Muscle layer of duodenum (tissue), 2 donors: ENCODE measurements at regions not wholly inside any gene's neighbourhood (a gene's known extent, or its start where the extent isn't known, plus 50 kb on each side); places are given as distances from the start of the nearest gene placed in this dataset.
"Not testable (repeated sequence)": the region's sequence is repeated elsewhere in the genome, so short reads cannot be mapped to it uniquely, and the experiment has no call there.

ENCODE experiments used
- H3K27ac ChIP-seq: one replicate; pipeline ENCODE4 v1.7.0; 2013; ENCODE audit warnings: mild to moderate bottlenecking, low read length
- H3K27me3 ChIP-seq: one replicate; pipeline ENCODE4 v1.7.0; 2013; ENCODE audit warnings: low read depth, mild to moderate bottlenecking, control low read depth, low read length
- H3K36me3 ChIP-seq, 2 donors: one replicate each; pipeline ENCODE4 v1.7.0; 2013; ENCODE audit warnings: low read length in 2 of 2, control low read depth in 1 of 2, mild to moderate bottlenecking in 1 of 2; ENCODE audit not compliant: insufficient read depth in 2 of 2, control insufficient read depth in 1 of 2
- H3K4me1 ChIP-seq, 2 donors: one replicate each; pipeline ENCODE4 v1.7.0; 2013; ENCODE audit warnings: low read length in 2 of 2, mild to moderate bottlenecking in 2 of 2, control low read depth in 1 of 2, moderate library complexity in 1 of 2; ENCODE audit not compliant: insufficient read depth in 2 of 2, control insufficient read depth in 1 of 2
- H3K4me3 ChIP-seq, 2 donors: one replicate each; pipeline ENCODE4 v1.7.0; 2013; ENCODE audit warnings: low read length in 2 of 2, low read depth in 1 of 2, mild to moderate bottlenecking in 1 of 2
- H3K9me3 ChIP-seq, 2 donors: one replicate each; pipeline ENCODE4 v1.7.0; 2013; ENCODE audit warnings: low read length in 2 of 2, control low read depth in 1 of 2, mild to moderate bottlenecking in 1 of 2; ENCODE audit not compliant: control insufficient read depth in 1 of 2
- donor health status: healthy.

DNA sequence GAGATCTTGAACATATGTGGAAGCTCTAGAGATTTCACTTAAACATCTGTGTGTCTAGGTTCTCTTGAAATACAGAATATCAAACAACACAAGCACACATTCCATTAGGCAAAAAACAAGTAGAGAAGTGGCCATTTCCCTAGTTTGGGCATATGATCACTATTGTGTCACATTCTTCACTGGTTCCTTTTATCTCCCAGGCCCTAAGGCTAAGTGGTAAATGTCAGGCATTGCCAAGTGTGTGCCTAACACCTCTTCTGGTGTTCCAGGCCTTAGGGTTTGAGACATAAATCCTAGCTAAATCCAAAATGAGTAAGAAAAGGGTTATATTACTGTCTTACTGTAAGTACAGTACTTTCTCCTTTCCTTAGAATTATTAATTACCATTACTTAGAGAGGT is 880.1 kb downstream of the PDCD6IP start:
- Histone ChIP-seq H3K36me3 (no peaks in the 10 kb centered on the region), H3K27me3 (no peaks in the 10 kb centered on the region), H3K9me3 (no peaks in the 10 kb centered on the region), H3K27ac (no peak overlapping the region), H3K4me1 (no peaks in the 10 kb centered on the region), H3K4me3 (no peak overlapping the region)

- not testable (repeated sequence) for H3K36me3 ChIP-seq, H3K27me3 ChIP-seq, H3K4me1 ChIP-seq, H3K27ac ChIP-seq, H3K4me3 ChIP-seq, H3K9me3 ChIP-seq
These were observed 880.6 kb downstream of the PDCD6IP start for GRCh38 chr3:34679055-34679454.

DNA sequence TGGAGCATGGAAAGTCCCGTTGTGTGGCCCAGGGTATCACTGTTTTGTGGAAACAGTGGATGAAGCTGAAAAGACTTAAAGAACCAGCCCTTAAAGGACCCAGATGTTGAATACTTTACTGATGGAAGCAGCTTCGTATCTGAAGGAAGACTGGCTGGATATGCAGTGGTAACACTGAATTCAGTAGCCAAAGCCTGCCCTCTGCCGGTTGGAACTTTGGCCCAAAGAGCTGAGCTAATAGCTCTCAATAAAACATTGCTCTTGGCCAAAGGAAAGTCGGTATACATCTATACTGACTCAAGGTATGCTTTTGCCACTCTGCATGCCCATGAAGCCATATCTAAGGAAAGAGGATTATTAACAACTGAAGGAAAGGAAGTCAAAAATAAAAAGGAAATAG is 885.4 kb downstream of the PDCD6IP start:
- H3K4me1 ChIP-seq = no peaks in the 10 kb centered on the region
- no peak overlapping the region for H3K27ac ChIP-seq
- H3K27me3 ChIP-seq = no peaks in the 10 kb centered on the region
- H3K4me3 ChIP-seq = no peak overlapping the region
- H3K36me3 ChIP-seq = no peaks in the 10 kb centered on the region
- no peaks in the 10 kb centered on the region for H3K9me3 ChIP-seq

DNA sequence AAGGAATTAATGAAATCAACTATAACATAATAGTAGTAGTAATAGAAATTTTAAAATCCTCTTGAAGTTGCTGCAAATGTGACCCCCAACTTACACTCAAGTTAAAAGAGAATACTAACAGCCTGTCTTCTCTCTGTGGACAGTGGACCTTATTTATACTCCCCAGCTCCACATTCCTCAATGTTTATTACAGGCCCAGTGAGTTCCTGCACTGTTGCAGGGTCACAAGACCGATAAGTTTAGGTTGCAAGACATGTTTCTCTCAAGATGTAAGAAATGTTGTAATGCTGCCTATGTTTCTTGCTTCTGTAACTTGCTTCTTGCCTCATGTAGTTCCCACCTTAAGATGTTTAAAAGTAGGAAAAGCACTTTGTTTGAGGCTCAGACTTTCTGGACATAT is 888.1 kb downstream of the PDCD6IP start:
- Histone ChIP-seq H3K27ac (no peak overlapping the region), H3K9me3 (no peaks in the 10 kb centered on the region), H3K4me3 (no peak overlapping the region), H3K27me3 (no peaks in the 10 kb centered on the region), H3K36me3 (no peaks in the 10 kb centered on the region), H3K4me1 (no peaks in the 10 kb centered on the region)

- H3K4me3 ChIP-seq = no peak overlapping the region
- H3K4me1 ChIP-seq = no peaks in the 10 kb centered on the region
- no peaks in the 10 kb centered on the region for H3K27me3 ChIP-seq
- no peaks in the 10 kb centered on the region for H3K9me3 ChIP-seq
- no peak overlapping the region for H3K27ac ChIP-seq
- no peaks in the 10 kb centered on the region for H3K36me3 ChIP-seq
These were observed 889.2 kb downstream of the PDCD6IP start for GRCh38 chr3:34687671-34688070.

- Histone ChIP-seq H3K27me3 (no peaks in the 10 kb centered on the region), H3K4me1 (no peaks in the 10 kb centered on the region), H3K4me3 (no peak overlapping the region), H3K9me3 (no peaks in the 10 kb centered on the region), H3K36me3 (no peaks in the 10 kb centered on the region), H3K27ac (no peak overlapping the region)
These were observed 898.4 kb downstream of the PDCD6IP start for GRCh38 chr3:34696831-34697230.

DNA sequence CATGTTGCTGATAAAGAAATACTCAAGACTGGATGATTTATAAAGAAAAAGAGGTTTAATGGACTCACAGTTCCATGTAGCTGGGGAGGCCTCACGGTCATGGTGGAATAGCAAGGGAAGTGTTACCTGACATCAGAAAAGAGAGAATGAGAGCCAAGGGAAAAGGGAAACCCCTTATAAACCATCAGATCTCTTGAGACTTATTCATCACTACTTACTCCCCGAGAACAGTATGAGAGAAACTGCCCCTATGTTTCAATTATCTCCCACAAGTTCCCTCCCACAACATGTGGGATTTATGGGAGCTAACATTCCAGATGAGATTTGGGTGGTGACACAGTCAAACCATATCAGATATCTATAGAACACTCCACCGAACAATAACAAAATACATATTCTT is 904.6 kb downstream of the PDCD6IP start:
- no peaks in the 10 kb centered on the region for H3K4me1 ChIP-seq
- peaks cover 0 to 6% of the 10 kb centered on the region in 2 donors for H3K9me3 ChIP-seq
- no peaks in the 10 kb centered on the region for H3K27me3 ChIP-seq
- no peak overlapping the region for H3K4me3 ChIP-seq
- H3K36me3 ChIP-seq = no peaks in the 10 kb centered on the region
- no peak overlapping the region for H3K27ac ChIP-seq

- Histone ChIP-seq H3K9me3 (peaks cover 0 to under 1% of the 10 kb centered on the region in 2 donors), H3K4me3 (no peak overlapping the region), H3K4me1 (no peaks in the 10 kb centered on the region), H3K27ac (no peak overlapping the region), H3K27me3 (no peaks in the 10 kb centered on the region), H3K36me3 (no peaks in the 10 kb centered on the region)
These were observed 914.3 kb upstream of the ARPP21 start for GRCh38 chr3:34724916-34725499.

GRCh38 chr3:34725774-34726173 is 913.6 kb upstream of the ARPP21 start:
- no peaks in the 10 kb centered on the region for H3K4me1 ChIP-seq
- H3K4me3 ChIP-seq = no peak overlapping the region
- no peak overlapping the region for H3K27ac ChIP-seq
- no peaks in the 10 kb centered on the region for H3K27me3 ChIP-seq
- no peaks in the 10 kb centered on the region for H3K36me3 ChIP-seq
- peaks cover 0 to 3% of the 10 kb centered on the region in 2 donors for H3K9me3 ChIP-seq

DNA sequence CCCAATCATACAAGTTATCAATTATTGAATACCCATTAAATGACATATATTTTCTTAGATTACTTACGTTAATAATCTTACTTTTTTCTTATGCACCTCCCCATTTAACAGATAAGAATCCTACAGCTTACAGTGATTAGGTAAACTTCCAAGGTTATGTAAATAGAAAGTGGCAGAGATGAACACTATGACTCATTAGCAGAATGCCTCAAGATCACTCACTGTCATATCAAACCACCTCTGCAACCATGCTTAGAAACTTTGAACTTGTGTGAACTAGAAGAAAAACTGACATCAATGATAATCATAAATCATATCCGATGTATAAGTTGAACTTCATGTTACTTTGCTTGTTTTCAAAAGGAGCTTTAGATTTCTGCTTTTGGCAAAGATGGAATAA is 911.6 kb upstream of the ARPP21 start:
- H3K36me3 ChIP-seq = no peaks in the 10 kb centered on the region
- no peak overlapping the region for H3K4me3 ChIP-seq
- H3K27me3 ChIP-seq = no peaks in the 10 kb centered on the region
- H3K4me1 ChIP-seq = no peaks in the 10 kb centered on the region
- no peak overlapping the region for H3K27ac ChIP-seq
- H3K9me3 ChIP-seq = peaks cover 0 to 3% of the 10 kb centered on the region in 2 donors

DNA sequence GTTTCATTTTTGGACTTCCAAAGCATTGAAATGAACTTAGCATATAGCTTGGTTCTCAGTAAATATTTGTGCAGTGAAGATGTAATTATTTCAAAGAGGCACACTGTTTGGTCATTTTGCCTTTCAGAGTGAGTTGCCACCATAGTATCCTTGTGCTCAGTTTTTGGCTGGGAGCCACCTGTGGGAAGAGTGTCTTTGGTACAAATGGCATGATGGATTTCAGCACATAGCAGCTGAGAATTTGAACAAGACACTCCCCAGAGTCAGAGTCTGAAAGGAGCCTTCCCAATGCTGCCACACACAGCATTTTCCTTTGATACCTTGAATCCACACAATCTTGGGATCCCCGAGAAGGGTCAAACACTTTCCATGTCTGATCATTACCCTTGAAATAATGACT is 897.2 kb upstream of the ARPP21 start:
- peaks cover 0 to 3% of the 10 kb centered on the region in 2 donors for H3K9me3 ChIP-seq
- H3K36me3 ChIP-seq = no peaks in the 10 kb centered on the region
- no peaks in the 10 kb centered on the region for H3K27me3 ChIP-seq
- H3K4me1 ChIP-seq = no peaks in the 10 kb centered on the region
- H3K27ac ChIP-seq = no peak overlapping the region
- H3K4me3 ChIP-seq = no peak overlapping the region

DNA sequence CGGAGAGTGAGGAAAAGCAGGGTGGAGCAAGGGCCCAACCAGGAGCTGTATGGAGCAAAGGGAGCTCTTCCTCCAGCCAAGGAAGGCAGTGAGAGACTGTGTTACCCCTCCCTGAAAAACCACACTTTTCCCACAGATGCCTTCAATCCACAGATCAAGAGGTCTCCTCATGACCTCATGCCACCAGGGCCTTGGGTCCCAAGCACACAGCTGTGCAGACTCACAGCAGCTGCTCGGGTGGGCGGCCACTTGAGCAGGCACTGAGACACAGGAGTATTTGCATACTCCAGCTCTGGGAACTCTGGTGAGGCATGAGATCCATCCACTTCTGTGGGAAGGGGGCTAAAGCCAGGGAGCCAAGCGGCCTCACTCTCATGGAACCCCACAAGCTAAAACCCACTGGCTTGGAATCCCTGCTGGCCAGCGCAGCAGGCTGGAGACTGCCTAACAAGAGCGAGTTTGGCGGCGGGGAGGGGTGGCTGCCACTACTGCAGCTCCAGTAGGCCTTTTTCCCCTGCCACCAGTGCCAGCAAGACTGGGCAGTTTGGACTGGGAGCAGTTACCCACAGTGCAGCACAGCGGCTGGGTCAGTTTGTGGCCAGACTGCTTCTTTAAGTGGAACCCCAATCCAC is 880.6 kb upstream of the ARPP21 start:
- Histone ChIP-seq H3K4me3 (no peak overlapping the region), H3K27ac (no peak overlapping the region), H3K27me3 (no peaks in the 10 kb centered on the region), H3K4me1 (no peaks in the 10 kb centered on the region), H3K9me3 (peaks cover 0 to 4% of the 10 kb centered on the region in 2 donors), H3K36me3 (no peaks in the 10 kb centered on the region)
